Mammary epithelial cell (primary cell): ENCODE measurements at regions not wholly inside any gene's neighbourhood (a gene's known extent, or its start where the extent isn't known, plus 50 kb on each side); places are given as distances from the start of the nearest gene placed in this dataset.

Experiments used
- CTCF ChIP-seq, 2 donors: IDR thresholded peaks in 1 of 2; conservative IDR thresholded peaks in 1 of 2; 2 replicates each; pipeline ENCODE4 v1.5.1; 2011 to 2012; ENCODE audit warnings: inconsistent platforms in 2 of 2, low read length in 2 of 2, mild to moderate bottlenecking in 2 of 2, control low read depth in 1 of 2, low read depth in 1 of 2; ENCODE audit not compliant: insufficient read depth in 1 of 2; ENCODE audit errors: extremely low read depth in 1 of 2
- EZH2 ChIP-seq: IDR thresholded peaks from 2 replicates; pipeline ENCODE4 v1.6.1; 2012; ENCODE audit warnings: low read length, inconsistent platforms, borderline replicate concordance

- TF ChIP-seq CTCF (conservative IDR thresholded peaks at IDR 0.05 in 1 of 2, IDR thresholded peaks at IDR 0.05 in 1 of 2; ENCODE audit: extremely low read depth in 1 of 2, insufficient read depth in 1 of 2, low read depth in 1 of 2, low read length in 2 of 2) (no peak), EZH2 (no peak)
Measured at GRCh38 chrX:140337263-140337662, 167.6 kb downstream of the SOX3 start.
